AML-193 (cell line): ENCODE measurements at regions not wholly inside any gene's neighbourhood (a gene's known extent, or its start where the extent isn't known, plus 50 kb on each side); places are given as distances from the start of the nearest gene placed in this dataset.

Source experiments
- DNase-seq, 2 experiments: peaks; one replicate each; lab custom pipeline; 2025; lab: John Stamatoyannopoulos, UW

DNA sequence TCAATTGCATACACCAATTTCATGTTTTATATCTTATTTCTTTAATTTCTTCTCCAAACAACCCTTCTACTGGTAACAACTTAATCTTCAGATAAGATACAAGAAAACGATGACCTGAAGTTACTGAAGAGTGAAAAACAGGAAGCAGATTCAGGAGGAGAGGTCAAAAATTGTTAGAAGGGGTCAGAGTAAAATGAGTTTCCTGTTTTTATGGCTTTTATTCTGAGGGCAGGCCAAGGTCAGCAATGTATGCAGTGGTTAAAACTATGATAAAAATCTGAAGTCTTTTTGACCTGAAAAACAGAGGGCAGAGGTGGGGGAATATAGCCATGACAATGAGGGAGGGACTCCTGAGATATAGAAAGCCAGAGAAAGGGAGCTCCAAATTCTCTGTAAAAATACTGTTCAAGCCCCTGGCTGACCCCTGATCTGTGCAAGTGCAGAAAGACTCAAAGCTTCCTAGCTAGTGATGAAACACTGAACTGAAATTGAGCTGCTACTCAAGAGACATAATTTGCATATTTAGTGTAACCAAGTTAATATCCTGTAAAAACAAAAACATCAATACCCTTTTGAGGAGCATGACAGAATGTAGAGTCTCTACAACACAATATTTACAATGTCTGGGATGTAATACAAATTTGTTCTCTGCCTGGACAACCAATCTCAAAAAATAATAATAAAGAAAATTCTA, 514.3 kb upstream of the SEL1L start:
- no peak for DNase-seq

GRCh38 chr14:82052778-82053177, 519.1 kb upstream of the SEL1L start:
- no peak for DNase-seq

GRCh38 chr14:82055515-82056115, 522.0 kb upstream of the SEL1L start:
- DNase-seq = no peak

DNA sequence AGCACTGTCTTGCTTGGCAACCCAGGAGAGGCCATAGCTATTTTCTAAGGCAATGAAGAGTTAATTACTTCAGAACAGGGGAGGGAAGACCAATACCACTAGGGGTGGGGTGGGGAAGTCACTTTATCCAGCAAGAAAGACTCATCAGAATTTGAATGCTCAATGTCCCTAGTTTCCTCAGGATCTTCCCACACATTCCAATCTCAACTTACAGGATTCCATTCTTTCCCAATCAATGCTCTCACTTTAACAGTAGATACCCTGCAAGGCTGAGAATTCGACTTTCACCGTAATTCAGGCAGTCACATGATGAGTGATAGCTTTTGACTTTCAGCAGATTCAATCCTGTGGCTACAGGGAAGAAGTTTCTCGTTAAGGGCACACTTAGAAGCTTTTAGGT, 526.6 kb upstream of the SEL1L start:
- DNase-seq = no peak

DNA sequence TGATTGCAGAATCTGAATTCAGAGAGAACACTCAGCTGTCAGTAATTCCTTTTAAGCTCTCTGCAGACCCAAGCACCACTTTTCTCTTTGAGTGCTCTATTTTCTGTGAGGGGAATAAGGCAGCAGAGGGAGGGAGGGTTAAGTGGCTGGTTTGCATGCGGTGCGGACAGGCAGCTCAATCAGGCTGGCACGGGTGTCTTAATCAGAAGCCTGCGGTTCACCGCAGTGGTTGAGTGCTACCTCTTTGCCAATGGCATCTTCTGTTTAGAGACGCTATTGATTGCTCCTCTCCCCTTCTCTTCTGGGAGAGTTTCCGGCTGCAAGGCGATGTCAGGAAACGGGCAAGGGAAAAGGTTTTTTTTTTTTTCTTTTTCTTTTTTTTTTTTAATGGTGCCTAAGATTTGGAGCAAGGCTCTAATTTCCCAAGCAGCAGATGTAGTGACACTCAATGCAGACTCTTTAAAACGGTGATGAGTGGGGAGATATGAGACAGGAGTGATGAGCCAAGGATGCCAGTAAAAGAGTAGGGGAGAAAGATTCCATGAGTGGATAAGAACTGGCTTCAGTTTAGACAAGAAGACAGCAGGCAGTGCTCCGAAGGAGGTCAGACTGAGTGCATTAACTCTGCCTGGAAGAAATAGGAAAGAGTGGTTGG, 533.7 kb upstream of the SEL1L start:
- DNase-seq = no peak

- DNase-seq = no peak
Measured at GRCh38 chr14:82070040-82070439, 536.4 kb upstream of the SEL1L start.

DNA sequence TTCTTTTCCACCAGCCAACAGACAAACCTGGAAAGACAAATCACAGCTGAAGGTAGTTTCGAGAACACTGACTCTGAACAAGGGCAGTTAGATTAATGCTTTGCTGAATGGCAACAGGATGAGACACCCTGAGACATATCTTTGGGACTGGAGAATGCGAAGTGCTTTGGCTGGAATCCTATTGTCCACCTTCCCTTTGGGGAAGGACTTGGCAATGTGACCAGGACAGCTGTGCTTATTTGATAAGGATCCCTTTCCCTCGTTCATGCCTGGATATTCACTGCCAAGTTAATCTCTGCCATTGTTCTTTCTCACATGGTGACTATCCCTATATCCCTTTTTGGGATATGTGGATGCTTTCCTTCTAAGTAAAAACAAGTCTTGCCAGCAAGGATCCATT, 537.1 kb upstream of the SEL1L start:
- no peak for DNase-seq

GRCh38 chr14:82073547-82073946, 539.9 kb upstream of the SEL1L start:
- DNase-seq = no peak

GRCh38 chr14:82075566-82075965, 541.9 kb upstream of the SEL1L start:
- no peak for DNase-seq

GRCh38 chr14:82079553-82079952, 545.9 kb upstream of the SEL1L start:
- no peak for DNase-seq

DNA sequence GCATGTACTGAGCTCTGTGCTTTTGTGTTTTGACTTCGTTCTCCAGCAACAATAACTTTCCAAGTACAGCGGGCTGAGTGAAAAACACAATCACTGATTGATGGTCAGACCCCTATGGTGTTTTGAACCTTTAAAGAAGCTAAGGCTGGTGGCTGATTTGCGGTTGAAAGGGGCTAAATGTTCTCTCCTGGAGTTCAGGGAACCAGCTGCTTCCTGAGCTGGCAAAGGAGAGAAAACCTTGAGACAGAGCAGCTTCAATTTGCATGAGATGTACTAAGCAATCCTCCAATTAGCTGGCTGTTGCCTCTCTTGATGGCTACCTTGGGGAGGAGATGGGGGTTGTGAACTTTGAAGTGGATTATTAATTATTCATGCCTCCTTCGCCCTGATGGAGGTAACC, 546.7 kb upstream of the SEL1L start:
- no peak for DNase-seq

DNA sequence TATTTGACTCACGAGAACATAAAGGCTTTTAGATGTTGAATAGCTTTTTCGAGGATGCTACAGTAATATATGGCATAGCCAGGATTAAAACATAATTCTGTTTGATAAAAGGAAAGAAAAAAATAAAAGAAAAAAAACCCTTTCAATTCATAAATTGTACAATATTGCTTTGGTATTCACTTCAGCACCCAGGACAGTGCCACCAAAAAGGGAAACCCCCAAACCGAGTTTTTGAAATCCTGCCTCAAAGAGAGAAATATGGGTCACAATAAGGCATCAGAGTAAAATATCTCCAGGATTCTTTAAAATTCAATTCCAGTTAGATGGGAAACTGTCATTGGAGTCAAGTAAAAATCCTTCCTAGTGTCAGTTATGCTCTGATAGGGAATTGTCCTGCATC, 551.2 kb upstream of the SEL1L start:
- no peak for DNase-seq

- DNase-seq = no peak
Measured at GRCh38 chr14:82091097-82091496, 557.4 kb upstream of the SEL1L start.

DNA sequence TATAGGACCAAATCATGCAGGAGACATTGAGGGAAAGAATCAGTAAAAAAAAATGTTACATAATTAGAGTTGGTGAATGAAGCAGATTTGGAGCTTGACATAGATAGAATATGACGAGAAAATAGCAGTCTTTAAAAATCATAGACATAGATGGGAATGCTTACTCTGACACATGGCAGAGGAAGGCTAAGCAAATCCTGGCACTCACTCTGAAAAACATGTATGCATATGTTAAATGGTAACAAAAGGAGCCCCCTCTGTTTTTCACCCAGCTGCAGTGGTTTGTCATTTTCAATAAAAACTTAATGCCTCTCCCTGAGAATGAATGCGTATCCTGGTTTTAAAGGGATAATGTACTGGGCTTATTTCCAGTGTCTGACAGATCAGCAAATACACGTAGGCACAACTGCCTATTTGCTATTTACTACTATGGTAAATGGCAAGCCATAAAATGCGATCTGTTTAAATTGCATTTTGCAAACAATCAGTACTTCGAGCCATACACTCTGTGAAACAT, 561.2 kb upstream of the SEL1L start:
- DNase-seq = no peak

DNA sequence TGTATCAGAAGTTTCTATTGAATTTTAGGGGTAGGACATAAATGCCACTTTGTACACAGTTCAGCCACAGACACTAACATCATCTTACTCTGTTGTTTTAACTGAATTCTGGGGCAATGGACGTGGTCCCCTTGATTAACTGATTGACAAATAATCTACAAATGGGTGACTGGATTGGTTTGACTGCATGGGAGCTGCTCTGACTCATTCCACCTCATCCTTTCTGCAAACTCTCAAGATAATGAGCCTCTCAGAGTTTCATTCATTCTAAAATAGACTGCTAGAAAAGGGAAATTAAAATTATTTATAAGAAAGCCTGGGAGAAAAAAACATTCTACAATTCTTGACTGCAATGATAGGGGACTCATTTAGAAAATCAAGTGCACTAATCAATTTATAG, 570.4 kb upstream of the SEL1L start:
- no peak for DNase-seq

GRCh38 chr14:82112210-82112839, 578.7 kb upstream of the SEL1L start:
- no peak for DNase-seq

DNA sequence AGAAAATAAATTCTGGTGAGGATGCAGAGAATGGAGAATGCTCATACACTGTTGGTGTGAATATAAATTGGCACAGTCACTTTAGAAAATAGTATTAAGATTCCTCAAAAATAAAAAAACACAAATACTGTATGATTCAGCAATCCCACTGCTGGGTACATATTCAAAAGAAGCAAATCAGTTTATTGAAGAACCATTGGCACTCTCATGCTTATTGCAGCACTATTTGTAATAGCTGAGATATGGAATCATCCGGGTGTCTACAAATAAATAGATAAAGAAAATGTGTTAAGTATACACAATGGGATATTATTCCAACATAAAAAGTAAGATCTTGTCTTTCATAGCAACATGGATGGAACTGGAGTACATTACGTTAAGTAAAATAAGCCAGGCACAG, 579.4 kb upstream of the SEL1L start:
- DNase-seq = no peak

- no peak for DNase-seq
Measured at GRCh38 chr14:82113710-82114109, 580.1 kb upstream of the SEL1L start.

- no peak for DNase-seq
Measured at GRCh38 chr14:82116721-82117120, 583.1 kb upstream of the SEL1L start.

DNA sequence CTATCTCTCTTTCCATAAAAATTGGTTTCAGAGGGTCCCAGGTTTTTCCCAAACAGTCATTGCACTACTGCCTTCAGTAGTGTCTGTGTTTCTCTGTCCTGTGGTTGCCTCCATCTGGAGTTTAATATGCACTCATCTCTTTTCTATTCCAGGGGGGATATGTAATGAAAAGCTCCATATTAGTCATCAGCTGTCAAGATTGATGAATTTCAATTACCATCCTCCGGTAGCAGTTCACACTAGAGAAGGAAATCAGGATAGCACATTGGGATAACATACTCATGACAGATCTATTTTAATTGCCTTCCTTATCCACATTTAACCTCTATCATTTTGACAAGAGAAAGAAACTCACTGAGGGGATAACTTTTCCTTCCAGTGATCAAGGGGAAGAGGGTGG, 589.0 kb upstream of the SEL1L start:
- no peak for DNase-seq

- DNase-seq = no peak
Measured at GRCh38 chr14:82124511-82124910, 590.9 kb upstream of the SEL1L start.

DNA sequence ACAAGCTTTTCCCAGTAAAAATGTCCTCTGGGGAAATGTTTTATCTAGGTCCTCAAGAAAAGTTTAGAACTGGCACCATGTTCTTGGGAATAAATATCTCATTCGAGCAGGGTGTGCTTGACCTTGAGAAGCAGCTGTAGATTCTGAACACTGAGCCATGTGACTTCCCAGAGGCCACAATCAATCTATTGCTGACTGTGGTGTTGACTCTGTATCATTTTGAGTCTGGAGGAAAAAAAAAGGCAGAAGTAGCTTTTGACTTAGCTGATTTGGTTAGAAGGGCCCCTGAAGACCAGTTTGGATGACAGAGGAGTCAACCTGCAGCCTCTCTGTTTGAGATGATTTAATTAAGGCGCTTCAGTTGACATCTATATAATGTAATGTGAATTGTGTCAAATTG, 592.4 kb upstream of the SEL1L start:
- no peak for DNase-seq

- DNase-seq = no peak
Measured at GRCh38 chr14:82134411-82134810, 600.8 kb upstream of the SEL1L start.
